ENCODE measurements at regions not wholly inside any gene's neighbourhood (a gene's known extent, or its start where the extent isn't known, plus 50 kb on each side); places are given as distances from the start of the nearest gene placed in this dataset.

- H3K4me3 ChIP-seq (ENCODE audit: low read depth, low read length), result no peak overlapping the region
- TF ChIP-seq MAX (IDR thresholded peaks at IDR 0.05; ENCODE audit: low read depth, low read length), result no peak
- TF ChIP-seq, protein P1, sequence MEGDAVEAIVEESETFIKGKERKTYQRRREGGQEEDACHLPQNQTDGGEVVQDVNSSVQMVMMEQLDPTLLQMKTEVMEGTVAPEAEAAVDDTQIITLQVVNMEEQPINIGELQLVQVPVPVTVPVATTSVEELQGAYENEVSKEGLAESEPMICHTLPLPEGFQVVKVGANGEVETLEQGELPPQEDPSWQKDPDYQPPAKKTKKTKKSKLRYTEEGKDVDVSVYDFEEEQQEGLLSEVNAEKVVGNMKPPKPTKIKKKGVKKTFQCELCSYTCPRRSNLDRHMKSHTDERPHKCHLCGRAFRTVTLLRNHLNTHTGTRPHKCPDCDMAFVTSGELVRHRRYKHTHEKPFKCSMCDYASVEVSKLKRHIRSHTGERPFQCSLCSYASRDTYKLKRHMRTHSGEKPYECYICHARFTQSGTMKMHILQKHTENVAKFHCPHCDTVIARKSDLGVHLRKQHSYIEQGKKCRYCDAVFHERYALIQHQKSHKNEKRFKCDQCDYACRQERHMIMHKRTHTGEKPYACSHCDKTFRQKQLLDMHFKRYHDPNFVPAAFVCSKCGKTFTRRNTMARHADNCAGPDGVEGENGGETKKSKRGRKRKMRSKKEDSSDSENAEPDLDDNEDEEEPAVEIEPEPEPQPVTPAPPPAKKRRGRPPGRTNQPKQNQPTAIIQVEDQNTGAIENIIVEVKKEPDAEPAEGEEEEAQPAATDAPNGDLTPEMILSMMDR (IDR thresholded peaks at IDR 0.05; ENCODE audit: low read depth, low read length), result no peak
- TF ChIP-seq POLR2A (IDR thresholded peaks at IDR 0.05; ENCODE audit: extremely low read depth, insufficient read length), result no peak
- no peak for TF ChIP-seq MYC (IDR thresholded peaks at IDR 0.05; ENCODE audit: low read depth, low read length)
- DNase-seq (ENCODE audit: low read depth), result no peak
These were observed 350.4 kb downstream of the BCKDHB start for GRCh38 chr6:80456724-80457438.

DNA sequence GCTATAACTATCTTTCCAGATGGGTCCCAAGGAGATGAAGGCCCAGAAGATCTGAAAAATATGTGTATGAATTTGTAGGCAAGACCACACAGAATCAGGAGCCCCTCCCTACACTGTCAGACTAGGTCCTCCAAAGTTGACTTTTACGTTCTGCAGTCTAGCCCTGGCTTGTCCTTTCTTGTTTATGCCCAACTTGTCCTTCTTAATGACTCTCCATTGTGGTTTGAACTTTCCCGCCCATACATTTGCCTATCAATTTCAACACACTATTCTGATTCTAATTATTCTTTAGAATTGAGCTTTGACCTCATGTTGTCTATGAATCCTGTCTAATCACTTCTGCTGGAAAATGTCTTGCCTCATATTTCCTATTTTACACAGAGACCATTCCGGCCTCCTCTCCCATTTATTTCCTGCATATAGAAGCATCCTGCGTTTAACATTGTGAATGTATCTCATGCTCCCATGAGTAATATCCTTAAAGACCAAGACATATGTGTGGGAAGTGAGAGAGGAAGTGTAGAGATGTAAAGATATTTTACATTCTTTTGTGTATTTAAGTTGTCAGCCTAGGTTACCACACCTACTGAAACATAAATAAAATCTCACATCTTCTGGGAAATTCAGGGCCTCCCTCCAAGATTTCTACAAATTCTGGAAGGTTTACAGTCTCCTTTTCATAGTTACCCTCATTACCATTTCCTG lies 348.3 kb downstream of the BCKDHB start:
- H3K4me3 ChIP-seq (ENCODE audit: low read depth, low read length), result no peak overlapping the region
- DNase-seq (ENCODE audit: low read depth), result no peak
- TF ChIP-seq MAX (IDR thresholded peaks at IDR 0.05; ENCODE audit: low read depth, low read length) (no peak), POLR2A (IDR thresholded peaks at IDR 0.05; ENCODE audit: extremely low read depth, insufficient read length) (no peak), MYC (IDR thresholded peaks at IDR 0.05; ENCODE audit: low read depth, low read length) (no peak)

- TF ChIP-seq, protein P1 (IDR thresholded peaks at IDR 0.05; ENCODE audit: low read depth, low read length), result no peak
- H3K4me3 ChIP-seq (ENCODE audit: low read depth, low read length), result no peak overlapping the region
- DNase-seq (ENCODE audit: low read depth), result peak; percentile 8
These were observed 347.7 kb downstream of the BCKDHB start for GRCh38 chr6:80454197-80454596.

GRCh38 chr6:80449726-80450125 lies 343.3 kb downstream of the BCKDHB start:
- TF ChIP-seq MYC (IDR thresholded peaks at IDR 0.05; ENCODE audit: low read depth, low read length) (no peak), MAX (IDR thresholded peaks at IDR 0.05; ENCODE audit: low read depth, low read length) (no peak), POLR2A (IDR thresholded peaks at IDR 0.05; ENCODE audit: extremely low read depth, insufficient read length) (no peak)
- TF ChIP-seq, protein P1 (IDR thresholded peaks at IDR 0.05; ENCODE audit: low read depth, low read length), result no peak
- DNase-seq (ENCODE audit: low read depth), result no peak
- H3K4me3 ChIP-seq (ENCODE audit: low read depth, low read length), result no peak overlapping the region

- no peak overlapping the region for H3K4me3 ChIP-seq (ENCODE audit: low read depth, low read length)
- no peak for DNase-seq (ENCODE audit: low read depth)
- TF ChIP-seq POLR2A (IDR thresholded peaks at IDR 0.05; ENCODE audit: extremely low read depth, insufficient read length) (no peak), MAX (IDR thresholded peaks at IDR 0.05; ENCODE audit: low read depth, low read length) (no peak), MYC (IDR thresholded peaks at IDR 0.05; ENCODE audit: low read depth, low read length) (no peak)
- TF ChIP-seq, protein P1 (IDR thresholded peaks at IDR 0.05; ENCODE audit: low read depth, low read length), result no peak
These were observed 340.1 kb downstream of the BCKDHB start for GRCh38 chr6:80446454-80447045.

GRCh38 chr6:80445751-80446150 lies 339.3 kb downstream of the BCKDHB start:
- no peak overlapping the region for H3K4me3 ChIP-seq (ENCODE audit: low read depth, low read length)
- TF ChIP-seq, protein P1 (IDR thresholded peaks at IDR 0.05; ENCODE audit: low read depth, low read length), result no peak
- no peak for DNase-seq (ENCODE audit: low read depth)

All from NB4 (cell line).